HG03571 (cell line): ENCODE measurements at regions not wholly inside any gene's neighbourhood (a gene's known extent, or its start where the extent isn't known, plus 50 kb on each side); places are given as distances from the start of the nearest gene placed in this dataset.
"Not testable (repeated sequence)": the region's sequence is repeated elsewhere in the genome, so short reads cannot be mapped to it uniquely, and the experiment has no call there.

ENCODE experiments used
- ATAC-seq: cut with Tn5 transposase; IDR thresholded peaks from one replicate; pipeline ENCODE4 v1.9.1; 2021; ENCODE audit not compliant: unreplicated experiment

DNA sequence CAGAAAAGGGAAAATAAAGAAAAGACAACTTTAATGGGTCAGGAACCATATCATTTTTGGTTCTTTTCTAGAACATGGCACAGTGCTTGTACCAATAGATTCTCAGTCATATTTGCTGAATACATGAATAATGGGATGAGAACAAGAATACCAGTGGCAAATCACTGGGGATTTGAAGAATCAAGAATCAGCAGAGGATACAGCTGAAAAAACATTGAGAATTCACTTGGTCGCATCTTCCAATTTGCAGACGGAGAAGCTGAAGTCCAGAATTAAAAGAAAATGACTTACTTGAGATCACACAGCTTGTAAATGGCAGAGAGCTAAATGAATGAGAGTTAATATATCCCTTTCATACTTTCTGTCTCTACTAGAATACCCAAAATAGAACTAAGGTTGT lies 362.2 kb downstream of the RAD51AP2 start:
- no peak for ATAC-seq

GRCh38 chr2:17149945-17150344 lies 368.3 kb downstream of the RAD51AP2 start:
- ATAC-seq: no peak

- ATAC-seq: no peak
Observed at GRCh38 chr2:17148407-17149145, 369.7 kb downstream of the RAD51AP2 start.

DNA sequence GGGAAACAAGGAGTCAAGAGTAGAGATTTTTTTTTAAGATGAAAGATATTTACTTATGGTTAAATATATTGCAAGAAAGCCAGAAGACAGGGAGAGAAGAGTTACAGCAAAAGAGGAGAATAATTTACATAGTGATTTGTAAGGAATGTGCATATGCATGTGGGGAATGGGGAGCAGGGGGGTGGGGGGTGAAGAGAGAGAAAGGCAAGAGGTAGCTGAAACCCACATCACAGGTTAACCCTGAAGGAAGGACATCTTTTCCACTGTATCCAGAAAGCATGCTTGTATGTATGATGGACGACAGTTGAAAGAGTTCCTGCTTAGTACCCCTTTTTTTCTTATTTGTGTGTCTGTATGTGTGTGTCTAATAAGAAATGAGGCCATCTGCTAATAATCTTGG lies 371.9 kb downstream of the RAD51AP2 start:
- no peak for ATAC-seq

DNA sequence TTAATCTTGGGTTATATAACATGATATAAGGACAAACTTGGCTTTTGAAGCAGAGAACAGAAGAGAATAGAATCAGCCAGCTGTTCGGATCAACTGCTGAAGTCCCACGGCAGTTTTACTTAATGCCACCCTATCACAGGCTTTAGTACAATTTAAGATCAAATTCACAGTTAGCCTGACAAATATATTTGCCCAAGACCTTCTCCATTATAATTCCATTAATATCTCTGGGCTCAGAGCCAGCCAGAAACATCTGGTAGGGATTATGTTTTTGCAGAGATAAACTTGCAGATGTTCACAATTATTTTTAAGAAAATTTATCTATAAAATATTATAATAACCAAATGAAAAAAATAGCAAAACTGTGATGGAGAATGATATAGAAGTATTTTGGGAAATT lies 381.4 kb downstream of the RAD51AP2 start:
- no peak for ATAC-seq

- no peak for ATAC-seq
Observed at GRCh38 chr2:17136231-17136630, 382.0 kb downstream of the RAD51AP2 start.

GRCh38 chr2:17135619-17136018 lies 382.6 kb downstream of the RAD51AP2 start:
- ATAC-seq: no peak

- no peak for ATAC-seq
Observed at GRCh38 chr2:17133052-17133671, 385.1 kb downstream of the RAD51AP2 start.

- ATAC-seq: not testable (repeated sequence)
Observed at GRCh38 chr2:17130627-17131026, 387.6 kb downstream of the RAD51AP2 start.

GRCh38 chr2:17125989-17126620 lies 392.1 kb downstream of the RAD51AP2 start:
- no peak for ATAC-seq

GRCh38 chr2:17124575-17125318 lies 393.5 kb downstream of the RAD51AP2 start:
- ATAC-seq: no peak

DNA sequence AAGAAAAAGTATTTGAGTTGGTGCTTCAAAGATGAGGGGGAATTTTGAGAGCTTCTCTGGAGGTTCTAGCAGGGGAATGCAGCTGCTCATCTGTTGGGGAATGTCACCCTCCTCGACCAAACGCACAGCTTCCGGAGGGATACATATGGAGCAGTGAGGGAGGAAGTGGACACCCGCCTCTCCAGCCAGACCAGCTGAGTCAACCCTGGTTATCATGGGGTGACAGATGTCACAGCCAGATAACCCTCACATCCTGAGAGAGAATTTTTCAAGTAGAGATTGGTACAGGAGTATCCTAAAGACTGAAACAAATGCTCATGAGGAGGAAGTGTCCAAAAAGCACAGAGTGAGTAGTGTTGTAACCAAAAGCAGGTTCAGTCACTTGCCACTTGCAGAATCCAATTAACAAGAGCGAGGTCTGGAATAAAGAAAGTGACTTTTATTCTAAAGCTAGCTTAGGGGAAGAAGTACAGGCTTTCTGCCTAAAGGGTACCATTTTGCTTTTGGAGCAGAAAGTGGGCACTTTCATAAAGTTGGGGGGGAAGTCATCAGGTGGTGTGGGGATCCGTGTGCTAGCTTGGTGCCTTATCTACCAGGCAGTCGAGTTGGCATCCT lies 395.2 kb downstream of the RAD51AP2 start:
- no peak for ATAC-seq

- ATAC-seq: no peak
Observed at GRCh38 chr2:17115466-17115865, 402.8 kb downstream of the RAD51AP2 start.

DNA sequence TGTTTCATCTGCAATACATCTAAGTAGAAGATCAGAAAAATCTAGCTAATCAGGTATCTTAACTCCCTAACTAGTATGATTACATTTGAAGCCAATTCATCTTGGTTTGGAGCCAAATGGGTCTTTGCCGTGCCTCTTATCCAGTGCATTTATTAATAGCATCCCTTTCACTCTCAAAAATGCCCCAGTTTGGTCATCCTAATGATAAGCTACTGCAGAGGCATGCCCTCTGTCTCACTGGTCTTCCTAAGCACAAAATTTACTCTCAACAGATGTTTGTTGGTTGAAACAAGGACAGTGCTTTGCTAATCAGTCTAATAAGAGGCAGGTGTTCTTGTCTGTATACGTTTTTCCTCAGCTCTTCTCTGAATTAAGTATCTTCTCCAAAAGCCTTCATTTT lies 403.2 kb downstream of the RAD51AP2 start:
- ATAC-seq: no peak

DNA sequence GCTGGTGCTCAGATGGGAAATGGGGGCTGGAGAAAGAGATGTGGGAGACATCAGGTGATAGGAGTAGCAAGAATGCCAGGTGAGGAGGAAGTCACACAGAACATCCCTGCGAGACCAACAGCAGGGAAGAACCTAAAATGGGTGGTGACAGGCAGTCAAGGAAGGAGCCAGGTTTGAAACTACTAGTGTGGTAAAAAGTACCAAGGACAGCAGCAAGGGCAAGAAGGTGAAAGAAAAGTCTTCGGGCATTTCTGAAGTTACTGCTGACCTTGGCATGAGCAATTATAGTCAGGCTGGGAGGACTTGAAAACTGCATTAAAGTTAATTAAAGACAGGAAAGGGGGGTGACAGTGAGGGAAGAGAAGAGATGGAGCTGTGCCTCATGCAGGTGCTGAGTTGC lies 410.4 kb downstream of the RAD51AP2 start:
- ATAC-seq: no peak

DNA sequence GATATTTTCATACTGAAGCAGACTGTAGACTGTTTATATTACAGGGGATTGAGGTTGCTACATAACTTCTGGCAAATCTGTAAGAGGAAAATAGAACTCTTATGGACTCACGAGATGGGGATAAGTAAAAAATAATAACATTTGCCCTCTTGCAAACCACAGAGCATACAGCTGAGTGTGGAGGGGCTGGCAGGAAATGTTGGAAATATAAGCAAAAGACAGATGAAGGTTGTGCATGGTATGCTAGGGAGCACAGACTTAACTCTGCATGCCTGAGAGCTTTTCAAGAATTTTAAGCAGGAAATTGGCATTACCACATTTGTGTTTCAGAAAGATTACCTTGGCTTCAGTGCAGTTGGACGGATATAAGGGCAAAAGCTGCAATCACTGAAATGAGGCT lies 411.1 kb downstream of the RAD51AP2 start:
- ATAC-seq: no peak

DNA sequence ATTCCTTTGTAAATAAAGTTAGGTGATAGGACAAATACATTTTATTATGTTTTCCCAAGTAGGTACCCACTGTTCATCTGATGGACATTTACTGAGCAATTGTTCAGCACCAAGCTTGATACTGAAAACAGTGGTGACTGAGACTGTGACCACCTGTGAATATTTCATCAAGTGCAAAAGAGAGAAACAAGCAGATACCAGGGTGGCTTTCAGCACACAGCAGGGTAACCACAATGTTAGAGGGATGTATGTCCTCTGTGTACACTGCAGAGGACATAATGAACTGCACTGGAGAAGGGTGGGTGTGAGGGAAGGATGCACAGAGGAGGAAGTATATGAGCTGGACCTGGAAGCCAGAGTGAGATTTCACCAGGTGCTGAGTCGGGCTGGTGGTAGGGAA lies 411.8 kb downstream of the RAD51AP2 start:
- no peak for ATAC-seq

- ATAC-seq: no peak
Observed at GRCh38 chr2:17104454-17104853, 413.8 kb downstream of the RAD51AP2 start.

- no peak for ATAC-seq
Observed at GRCh38 chr2:17101596-17101995, 416.6 kb downstream of the RAD51AP2 start.

DNA sequence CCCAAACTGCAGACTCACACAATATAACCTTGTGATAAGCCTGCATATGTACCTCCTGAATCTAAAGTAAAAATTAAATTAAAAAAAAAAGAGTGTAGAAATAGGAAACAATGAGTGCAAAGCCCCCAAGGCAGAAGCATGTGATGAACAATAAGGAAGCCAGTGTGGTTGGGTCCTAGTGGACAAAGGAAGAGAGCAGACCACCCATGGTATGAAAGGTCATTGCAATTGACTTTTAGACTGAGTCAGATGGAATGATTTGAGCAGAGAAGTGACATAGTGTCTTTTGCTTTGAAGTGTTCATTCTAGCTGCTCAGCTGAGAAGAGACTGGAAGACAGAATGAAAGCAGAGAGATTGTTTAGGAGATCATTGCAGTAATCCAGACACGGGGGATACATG lies 417.1 kb downstream of the RAD51AP2 start:
- ATAC-seq: no peak

- ATAC-seq: no peak
Observed at GRCh38 chr2:17095340-17095739, 422.9 kb downstream of the RAD51AP2 start.
